ENCODE measurements at regions not wholly inside any gene's neighbourhood (a gene's known extent, or its start where the extent isn't known, plus 50 kb on each side); places are given as distances from the start of the nearest gene placed in this dataset.

- TF ChIP-seq ZNF274 (IDR thresholded peaks at IDR 0.05; ENCODE audit: low read depth, low read length) (no peak), YY1 (IDR thresholded peaks at IDR 0.05; ENCODE audit: insufficient read depth, insufficient read length) (no peak), SUZ12 (IDR thresholded peaks at IDR 0.05; ENCODE audit: extremely low read depth, insufficient read depth, insufficient read length) (no peak)
These were observed 244.6 kb downstream of the ZEB2 start for GRCh38 chr2:144275340-144275739.

All from NT2/D1 (cell line).